HL-60 (cell line): ENCODE measurements at regions not wholly inside any gene's neighbourhood (a gene's known extent, or its start where the extent isn't known, plus 50 kb on each side); places are given as distances from the start of the nearest gene placed in this dataset.

Source experiments
- GABPA ChIP-seq: IDR thresholded peaks from 2 replicates; pipeline ENCODE4 v1.6.1; 2012; ENCODE audit warnings: low read depth
- POLR2AphosphoS5 ChIP-seq: IDR thresholded peaks from 2 replicates; pipeline ENCODE4 v1.6.1; 2012; ENCODE audit warnings: low read depth
- SPI1 ChIP-seq: IDR thresholded peaks from 2 replicates; pipeline ENCODE4 v1.6.1; 2012; ENCODE audit warnings: low read depth, mild to moderate bottlenecking, borderline replicate concordance
- TF ChIP-seq, protein P1 (sequence below): IDR thresholded peaks from one replicate; pipeline ENCODE4 v1.5.1; 2011; ENCODE audit warnings: low read length, control low read depth, inconsistent platforms; ENCODE audit not compliant: insufficient read depth
- TF ChIP-seq, protein P2 (sequence below): IDR thresholded peaks from 2 replicates; pipeline ENCODE4 v1.6.1; 2012; ENCODE audit warnings: low read depth; ENCODE audit not compliant: insufficient replicate concordance

- TF ChIP-seq, protein P1, sequence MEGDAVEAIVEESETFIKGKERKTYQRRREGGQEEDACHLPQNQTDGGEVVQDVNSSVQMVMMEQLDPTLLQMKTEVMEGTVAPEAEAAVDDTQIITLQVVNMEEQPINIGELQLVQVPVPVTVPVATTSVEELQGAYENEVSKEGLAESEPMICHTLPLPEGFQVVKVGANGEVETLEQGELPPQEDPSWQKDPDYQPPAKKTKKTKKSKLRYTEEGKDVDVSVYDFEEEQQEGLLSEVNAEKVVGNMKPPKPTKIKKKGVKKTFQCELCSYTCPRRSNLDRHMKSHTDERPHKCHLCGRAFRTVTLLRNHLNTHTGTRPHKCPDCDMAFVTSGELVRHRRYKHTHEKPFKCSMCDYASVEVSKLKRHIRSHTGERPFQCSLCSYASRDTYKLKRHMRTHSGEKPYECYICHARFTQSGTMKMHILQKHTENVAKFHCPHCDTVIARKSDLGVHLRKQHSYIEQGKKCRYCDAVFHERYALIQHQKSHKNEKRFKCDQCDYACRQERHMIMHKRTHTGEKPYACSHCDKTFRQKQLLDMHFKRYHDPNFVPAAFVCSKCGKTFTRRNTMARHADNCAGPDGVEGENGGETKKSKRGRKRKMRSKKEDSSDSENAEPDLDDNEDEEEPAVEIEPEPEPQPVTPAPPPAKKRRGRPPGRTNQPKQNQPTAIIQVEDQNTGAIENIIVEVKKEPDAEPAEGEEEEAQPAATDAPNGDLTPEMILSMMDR, result no peak
- TF ChIP-seq, protein P2, sequence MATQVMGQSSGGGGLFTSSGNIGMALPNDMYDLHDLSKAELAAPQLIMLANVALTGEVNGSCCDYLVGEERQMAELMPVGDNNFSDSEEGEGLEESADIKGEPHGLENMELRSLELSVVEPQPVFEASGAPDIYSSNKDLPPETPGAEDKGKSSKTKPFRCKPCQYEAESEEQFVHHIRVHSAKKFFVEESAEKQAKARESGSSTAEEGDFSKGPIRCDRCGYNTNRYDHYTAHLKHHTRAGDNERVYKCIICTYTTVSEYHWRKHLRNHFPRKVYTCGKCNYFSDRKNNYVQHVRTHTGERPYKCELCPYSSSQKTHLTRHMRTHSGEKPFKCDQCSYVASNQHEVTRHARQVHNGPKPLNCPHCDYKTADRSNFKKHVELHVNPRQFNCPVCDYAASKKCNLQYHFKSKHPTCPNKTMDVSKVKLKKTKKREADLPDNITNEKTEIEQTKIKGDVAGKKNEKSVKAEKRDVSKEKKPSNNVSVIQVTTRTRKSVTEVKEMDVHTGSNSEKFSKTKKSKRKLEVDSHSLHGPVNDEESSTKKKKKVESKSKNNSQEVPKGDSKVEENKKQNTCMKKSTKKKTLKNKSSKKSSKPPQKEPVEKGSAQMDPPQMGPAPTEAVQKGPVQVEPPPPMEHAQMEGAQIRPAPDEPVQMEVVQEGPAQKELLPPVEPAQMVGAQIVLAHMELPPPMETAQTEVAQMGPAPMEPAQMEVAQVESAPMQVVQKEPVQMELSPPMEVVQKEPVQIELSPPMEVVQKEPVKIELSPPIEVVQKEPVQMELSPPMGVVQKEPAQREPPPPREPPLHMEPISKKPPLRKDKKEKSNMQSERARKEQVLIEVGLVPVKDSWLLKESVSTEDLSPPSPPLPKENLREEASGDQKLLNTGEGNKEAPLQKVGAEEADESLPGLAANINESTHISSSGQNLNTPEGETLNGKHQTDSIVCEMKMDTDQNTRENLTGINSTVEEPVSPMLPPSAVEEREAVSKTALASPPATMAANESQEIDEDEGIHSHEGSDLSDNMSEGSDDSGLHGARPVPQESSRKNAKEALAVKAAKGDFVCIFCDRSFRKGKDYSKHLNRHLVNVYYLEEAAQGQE, result no peak
- TF ChIP-seq SPI1 (no peak), POLR2AphosphoS5 (no peak), GABPA (no peak)
These were observed 556.2 kb upstream of the EEF2KMT start for GRCh38 chr16:5653789-5654188.
